HG02840 (cell line): ENCODE measurements at regions not wholly inside any gene's neighbourhood (a gene's known extent, or its start where the extent isn't known, plus 50 kb on each side); places are given as distances from the start of the nearest gene placed in this dataset.

Source experiments
- ATAC-seq: cut with Tn5 transposase; IDR thresholded peaks from one replicate; pipeline ENCODE4 v1.9.1; 2021; ENCODE audit warnings: mild to moderate bottlenecking, moderate library complexity, moderate number of reproducible peaks; ENCODE audit not compliant: unreplicated experiment, low FRiP score

DNA sequence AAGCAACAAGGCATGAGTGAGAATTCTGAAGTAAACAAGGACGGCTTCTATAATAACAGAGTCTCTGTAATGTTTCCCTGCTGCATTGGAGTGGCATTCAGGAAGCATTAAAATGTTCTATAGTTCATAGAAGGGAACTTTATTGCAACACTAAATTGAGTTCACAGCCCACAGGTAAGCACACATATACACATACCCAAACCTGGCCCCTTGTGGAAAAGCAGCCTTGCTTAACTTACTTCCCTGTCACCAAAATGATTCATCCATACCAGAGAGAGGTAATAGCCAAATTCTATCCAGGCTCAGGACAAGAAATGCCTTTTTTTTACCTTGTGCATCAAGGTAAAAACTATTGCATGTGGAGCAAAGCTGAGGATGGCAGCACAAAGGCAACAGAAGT, 241.4 kb downstream of the HHIPL2 start:
- ATAC-seq = no peak

GRCh38 chr1:222306011-222306410, 241.9 kb downstream of the HHIPL2 start:
- no peak for ATAC-seq

- ATAC-seq = no peak
These were observed 246.3 kb downstream of the HHIPL2 start for GRCh38 chr1:222301652-222302051.

DNA sequence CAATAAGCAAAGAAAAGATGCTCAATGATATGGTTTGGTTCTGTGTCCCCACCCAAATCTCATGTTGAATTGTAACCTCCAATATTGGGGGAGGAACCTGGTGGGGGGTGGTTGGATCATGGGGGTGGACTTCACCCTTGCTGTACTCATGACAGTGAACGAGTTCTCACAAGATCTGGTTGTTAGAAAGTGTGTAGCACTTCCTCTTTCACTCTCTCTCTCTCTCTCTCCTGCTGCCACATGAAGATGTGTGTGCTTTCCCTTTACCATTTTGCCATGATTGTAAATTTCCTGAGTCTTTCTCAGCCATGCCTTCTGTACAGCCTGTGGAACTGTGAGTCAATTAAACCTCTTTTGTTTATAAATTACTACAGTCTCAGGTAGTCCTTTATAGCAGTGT, 248.4 kb downstream of the HHIPL2 start:
- no peak for ATAC-seq

DNA sequence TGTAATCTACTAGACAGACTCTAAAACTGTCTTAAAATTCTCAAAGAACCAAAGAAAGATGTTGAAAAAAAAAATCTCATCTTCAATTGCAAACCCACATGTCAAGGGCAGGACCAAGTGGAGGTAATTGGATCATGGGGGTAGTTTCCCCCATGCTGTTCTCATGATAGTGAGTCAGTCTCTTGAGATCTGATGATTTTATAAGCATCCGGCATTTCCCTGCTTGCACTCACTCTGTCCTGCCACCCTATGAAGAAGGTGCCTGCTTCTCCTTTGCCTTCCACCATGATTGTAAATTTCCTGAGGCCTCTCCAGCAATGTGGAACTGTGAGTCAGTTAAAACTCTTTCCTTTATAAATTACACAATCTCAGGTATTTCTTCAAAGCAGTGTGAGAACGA, 257.0 kb downstream of the HHIPL2 start:
- ATAC-seq = no peak

DNA sequence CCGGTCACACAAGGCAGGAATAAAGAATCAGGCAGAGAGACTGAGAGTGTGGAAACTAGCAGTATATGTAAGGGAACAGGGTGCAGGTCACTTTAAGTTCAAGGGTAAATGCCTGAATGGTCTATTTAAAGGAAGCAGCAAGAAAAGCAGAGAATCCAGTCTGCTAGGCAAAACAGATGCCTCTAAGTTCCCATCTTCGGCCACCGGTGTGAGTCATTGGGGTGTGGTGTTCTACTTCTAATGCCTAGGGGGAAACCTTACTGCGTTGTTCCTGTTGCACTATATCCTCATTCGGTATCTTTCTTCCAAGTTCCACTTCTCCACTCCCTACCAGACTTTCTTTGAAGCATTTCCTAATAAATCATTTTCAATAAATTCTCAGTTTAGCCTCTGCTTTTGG, 259.9 kb downstream of the HHIPL2 start:
- ATAC-seq = no peak

GRCh38 chr1:222286011-222286410, 261.9 kb downstream of the HHIPL2 start:
- ATAC-seq = no peak

- ATAC-seq = no peak
These were observed 262.4 kb downstream of the HHIPL2 start for GRCh38 chr1:222285526-222285925.

DNA sequence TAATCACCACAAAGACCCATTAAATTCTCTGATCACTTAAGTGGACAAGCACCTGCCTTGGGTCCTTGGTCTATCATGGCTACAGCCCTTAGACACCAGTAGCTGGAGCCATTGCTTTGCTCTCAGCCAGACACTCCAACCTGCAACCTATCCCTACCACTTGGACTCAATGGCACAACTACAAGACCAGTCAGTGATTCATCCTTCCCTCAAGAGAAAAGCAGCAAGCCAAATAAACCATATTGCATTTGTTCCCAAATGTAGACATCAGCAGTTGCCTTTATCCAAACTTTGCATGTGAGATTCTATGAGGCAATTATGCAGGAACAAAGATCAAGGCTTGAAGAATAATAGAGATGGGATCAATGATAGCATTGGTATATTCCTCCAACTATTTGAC, 263.4 kb downstream of the HHIPL2 start:
- ATAC-seq = no peak

- no peak for ATAC-seq
These were observed 264.6 kb downstream of the HHIPL2 start for GRCh38 chr1:222283147-222283768.

DNA sequence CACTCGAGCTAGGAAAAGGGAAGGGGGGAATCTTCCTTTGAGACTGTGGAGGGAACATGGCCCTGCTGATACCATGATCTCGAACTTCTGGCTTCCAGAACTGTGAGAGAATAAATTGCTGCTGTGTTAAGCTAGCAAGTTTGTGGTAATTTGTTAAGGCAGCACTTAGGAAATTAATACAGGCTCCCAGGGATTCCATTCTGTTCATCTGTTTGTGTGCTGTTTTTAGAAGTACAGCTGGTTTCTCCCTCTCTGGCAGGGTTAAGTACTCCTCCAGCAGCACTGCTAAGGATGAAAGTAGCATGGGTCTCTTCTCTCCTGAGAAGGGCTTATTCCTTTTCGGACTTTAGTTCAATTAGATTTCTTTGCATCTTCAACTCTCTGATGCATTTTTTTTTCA, 268.3 kb downstream of the HHIPL2 start:
- no peak for ATAC-seq

DNA sequence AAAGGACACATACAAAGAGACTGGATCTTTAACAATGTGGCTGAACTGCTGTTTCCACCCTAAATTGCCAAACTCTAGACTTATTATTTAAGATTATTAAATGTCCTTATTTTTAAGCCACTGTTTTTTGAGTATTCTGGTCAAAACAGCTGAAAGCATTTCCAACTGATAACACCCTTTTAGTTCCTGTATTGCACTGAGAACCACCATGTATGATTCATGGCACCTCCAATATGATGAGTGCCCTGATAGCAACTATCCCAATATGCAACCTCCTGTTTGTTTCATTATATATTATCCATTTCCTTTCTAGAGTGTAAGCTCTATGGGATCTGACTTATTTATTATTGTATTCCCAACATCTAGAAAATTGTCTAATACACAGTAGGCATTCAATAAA, 269.4 kb downstream of the HHIPL2 start:
- ATAC-seq = no peak

DNA sequence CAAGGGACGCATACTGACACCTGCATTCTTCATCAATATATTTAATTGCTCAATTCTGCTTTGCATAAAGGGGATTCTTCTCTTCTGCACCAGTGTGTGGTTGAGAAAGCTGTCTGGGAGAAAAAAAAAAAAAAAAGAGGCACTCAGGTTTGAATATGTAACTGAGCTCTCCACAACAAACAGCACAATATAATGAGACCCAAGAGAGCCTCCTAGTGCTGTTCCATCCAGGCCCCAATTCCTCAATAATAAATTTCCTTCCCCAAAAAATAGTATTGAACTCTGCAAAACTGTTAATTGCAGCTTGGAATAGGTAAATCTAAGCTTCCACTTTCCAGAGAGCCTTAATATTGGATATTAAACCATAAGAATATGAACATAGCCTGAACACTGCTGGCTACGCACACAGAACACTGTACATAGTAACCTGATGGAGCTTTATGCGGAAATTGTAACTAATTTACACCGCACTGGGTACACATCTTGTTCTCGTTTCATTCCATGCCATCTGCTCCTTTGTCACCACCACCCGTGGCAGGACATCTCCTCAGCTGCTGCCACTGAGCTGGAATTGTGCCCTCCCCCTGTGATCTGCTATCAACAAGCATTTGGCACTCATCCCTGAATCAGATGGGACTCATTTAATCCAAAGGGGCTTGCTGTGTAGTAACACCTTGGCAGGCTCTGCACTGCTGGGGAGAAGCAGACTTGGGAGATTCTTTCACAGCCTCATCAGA, 272.0 kb downstream of the HHIPL2 start:
- ATAC-seq = no peak

- ATAC-seq = no peak
These were observed 272.7 kb downstream of the HHIPL2 start for GRCh38 chr1:222275001-222275728.

- ATAC-seq = no peak
These were observed 281.4 kb downstream of the HHIPL2 start for GRCh38 chr1:222266223-222267196.

DNA sequence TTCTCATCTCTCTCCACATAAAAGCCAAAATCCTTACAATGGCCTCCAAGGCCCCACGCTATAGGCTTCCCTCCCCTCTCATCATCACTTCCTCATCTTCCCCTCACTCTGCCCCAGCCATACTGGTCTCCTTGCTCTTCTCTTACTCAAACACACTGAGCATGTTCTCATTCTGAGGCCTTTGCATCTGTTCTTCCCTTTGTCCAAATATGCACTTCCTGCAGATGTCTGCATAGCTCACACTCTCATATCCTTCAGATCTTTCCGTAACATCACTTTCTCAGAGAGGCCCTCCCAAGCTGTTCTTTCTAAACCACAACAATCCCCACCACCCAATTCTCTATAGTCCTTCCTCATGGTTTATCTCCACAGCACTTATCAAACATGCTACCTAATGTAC, 284.1 kb downstream of the HHIPL2 start:
- no peak for ATAC-seq

DNA sequence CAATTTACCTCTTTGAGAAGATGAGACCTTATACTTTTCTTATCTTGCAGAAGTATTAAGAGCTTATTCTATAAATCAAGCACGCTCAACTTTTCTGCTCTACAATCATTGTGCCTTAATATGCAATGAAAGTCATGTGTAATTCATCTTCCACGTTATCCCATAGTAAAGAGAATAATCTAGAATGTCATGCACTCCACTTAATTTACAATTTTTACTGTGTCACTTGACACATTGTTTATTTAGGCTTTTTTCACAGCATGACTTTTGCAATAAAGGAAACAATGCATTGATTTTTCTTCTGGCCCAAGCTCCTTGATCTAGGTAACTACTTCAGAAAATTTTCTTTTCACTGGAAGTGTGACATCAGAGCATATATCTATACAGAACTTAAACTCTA, 290.9 kb downstream of the HHIPL2 start:
- no peak for ATAC-seq

GRCh38 chr1:222256058-222256457, 291.8 kb downstream of the HHIPL2 start:
- ATAC-seq = no peak

GRCh38 chr1:222252788-222253187, 295.1 kb downstream of the HHIPL2 start:
- ATAC-seq = no peak

- no peak for ATAC-seq
These were observed 296.1 kb downstream of the HHIPL2 start for GRCh38 chr1:222251847-222252246.

GRCh38 chr1:222250376-222250775, 297.5 kb downstream of the HHIPL2 start:
- ATAC-seq = no peak
